DOHH2 (cell line): ENCODE measurements at regions not wholly inside any gene's neighbourhood (a gene's known extent, or its start where the extent isn't known, plus 50 kb on each side); places are given as distances from the start of the nearest gene placed in this dataset.
A peak's percentile ranks its signal among the peaks of the same experiment; 100 is the strongest.

Source experiments
- H3F3A ChIP-seq: fragments of 200-600 bp; sonication (generic), shearing (Covaris generic); 2 replicates; pipeline ENCODE4 v1.6.0; 2016; ENCODE audit warnings: antibody characterized with exemption, mild to moderate bottlenecking; ENCODE audit not compliant: control insufficient read depth, insufficient read depth
- H3K27ac ChIP-seq: fragments of 200-600 bp; sonication (generic); 2 replicates; pipeline ENCODE4 v1.5.1; 2014; ENCODE audit warnings: low read depth, mild to moderate bottlenecking, low read length, moderate library complexity
- H3K27me3 ChIP-seq: fragments of 200-600 bp; sonication (generic); 2 replicates; pipeline ENCODE4 v1.6.1; 2014; ENCODE audit warnings: mild to moderate bottlenecking, low read length, mixed read lengths; ENCODE audit not compliant: control insufficient read depth
- H3K36me3 ChIP-seq: fragments of 200-600 bp; sonication (generic); 2 replicates; pipeline ENCODE4 v1.6.1; 2014; ENCODE audit warnings: mild to moderate bottlenecking, low read length, moderate library complexity, mixed read lengths; ENCODE audit not compliant: control insufficient read depth
- H3K4me1 ChIP-seq: fragments of 200-600 bp; sonication (generic); 2 replicates; pipeline ENCODE4 v1.6.1; 2014; ENCODE audit warnings: mild to moderate bottlenecking, low read length, mixed read lengths; ENCODE audit not compliant: control insufficient read depth
- H3K4me2 ChIP-seq: fragments of 200-600 bp; sonication (generic); 2 replicates; pipeline ENCODE4 v1.6.0; 2014; ENCODE audit warnings: mild to moderate bottlenecking, low read length, moderate library complexity
- H3K4me3 ChIP-seq: fragments of 200-600 bp; sonication (generic); 2 replicates; pipeline ENCODE4 v1.5.1; 2014; ENCODE audit warnings: mild to moderate bottlenecking, low read length, mixed read lengths
- H3K79me2 ChIP-seq: fragments of 200-600 bp; sonication (generic); 2 replicates; pipeline ENCODE4 v1.6.1; 2014; ENCODE audit warnings: mild to moderate bottlenecking, low read length, mixed read lengths; ENCODE audit not compliant: control insufficient read depth
- H3K9me2 ChIP-seq: fragments of 200-600 bp; sonication (generic); replicated peaks from 2 replicates; pipeline ENCODE4 v1.6.1; 2014; ENCODE audit warnings: mild to moderate bottlenecking, low read length, mixed read lengths; ENCODE audit not compliant: control insufficient read depth
- H3K9me3 ChIP-seq: fragments of 200-600 bp; sonication (generic); 2 replicates; pipeline ENCODE4 v1.6.1; 2014; ENCODE audit warnings: antibody characterized with exemption, low read length, mixed read lengths; ENCODE audit not compliant: control insufficient read depth, insufficient read depth
- H4K20me1 ChIP-seq: fragments of 200-600 bp; sonication (generic); 2 replicates; pipeline ENCODE4 v1.6.0; 2014; ENCODE audit warnings: low read depth, mild to moderate bottlenecking, antibody characterized with exemption, low read length, moderate library complexity; ENCODE audit not compliant: control insufficient read depth, insufficient read depth
- CTCF ChIP-seq: fragments of 200-600 bp; sonication (generic); IDR thresholded peaks from one replicate; pipeline ENCODE4 v1.5.1; 2014; ENCODE audit warnings: antibody characterized with exemption, mild to moderate bottlenecking, low read depth, low read length; ENCODE audit not compliant: poor library complexity, severe bottlenecking
- EZH2phosphoT487 ChIP-seq: fragments of 200-600 bp; sonication (generic); IDR thresholded peaks from 2 replicates; pipeline ENCODE4 v1.6.1; 2017; ENCODE audit warnings: borderline replicate concordance, mild to moderate bottlenecking, antibody characterized with exemption, low read length, moderate library complexity, mixed read lengths

- H3K4me3 ChIP-seq, result no peak overlapping the region
- H3K36me3 ChIP-seq, result no peaks in the 10 kb centered on the region
- H3K79me2 ChIP-seq, result no peaks in the 10 kb centered on the region
- H3K4me2 ChIP-seq, result no peak overlapping the region
- TF ChIP-seq CTCF (no peak), EZH2phosphoT487 (no peak)
- H3K9me2 ChIP-seq, result no peaks in the 10 kb centered on the region
- no peaks in the 10 kb centered on the region for H3F3A ChIP-seq
- H3K9me3 ChIP-seq, result no peaks in the 10 kb centered on the region
- no peaks in the 10 kb centered on the region for H3K4me1 ChIP-seq
- no peaks in the 10 kb centered on the region for H3K27me3 ChIP-seq
- H4K20me1 ChIP-seq, result no peaks in the 10 kb centered on the region
- no peak overlapping the region for H3K27ac ChIP-seq
These were observed 59.5 kb upstream of the CHSY3 start for GRCh38 chr5:129844764-129845163.

- H3K4me1 ChIP-seq, result no peaks in the 10 kb centered on the region
- H4K20me1 ChIP-seq, result no peaks in the 10 kb centered on the region
- H3K79me2 ChIP-seq, result no peaks in the 10 kb centered on the region
- H3K27me3 ChIP-seq, result no peaks in the 10 kb centered on the region
- no peaks in the 10 kb centered on the region for H3F3A ChIP-seq
- H3K36me3 ChIP-seq, result no peaks in the 10 kb centered on the region
- no peaks in the 10 kb centered on the region for H3K9me2 ChIP-seq
- H3K9me3 ChIP-seq, result no peaks in the 10 kb centered on the region
- no peak for TF ChIP-seq EZH2phosphoT487
- peak; percentile 93 for TF ChIP-seq CTCF
- no peak overlapping the region for H3K27ac ChIP-seq
- no peak overlapping the region for H3K4me3 ChIP-seq
- H3K4me2 ChIP-seq, result no peak overlapping the region
These were observed 51.4 kb upstream of the CHSY3 start for GRCh38 chr5:129852747-129853352.

- Histone ChIP-seq H3K36me3 (no peaks in the 10 kb centered on the region), H3K4me2 (no peak overlapping the region), H3K4me3 (no peak overlapping the region), H3K79me2 (no peaks in the 10 kb centered on the region), H3K4me1 (no peaks in the 10 kb centered on the region), H3K27me3 (no peaks in the 10 kb centered on the region), H4K20me1 (no peaks in the 10 kb centered on the region), H3K9me2 (no peaks in the 10 kb centered on the region), H3K9me3 (no peaks in the 10 kb centered on the region), H3K27ac (no peak overlapping the region), H3F3A (no peaks in the 10 kb centered on the region)
- TF ChIP-seq CTCF (no peak), EZH2phosphoT487 (no peak)
These were observed 50.7 kb upstream of the CHSY3 start for GRCh38 chr5:129853588-129853987.
